Lower leg skin (tissue), 3 donors: ENCODE measurements at regions not wholly inside any gene's neighbourhood (a gene's known extent, or its start where the extent isn't known, plus 50 kb on each side); places are given as distances from the start of the nearest gene placed in this dataset.

ENCODE experiments used
- CTCF ChIP-seq, 3 donors: fragments of 450-650 bp; IDR thresholded peaks; one replicate each; pipeline ENCODE4 v1.5.1; 2016; ENCODE audit warnings: antibody characterized with exemption in 3 of 3, mild to moderate bottlenecking in 3 of 3, moderate library complexity in 2 of 3
- POLR2A ChIP-seq, 2 donors: fragments of 450-650 bp; IDR thresholded peaks; one replicate each; pipeline ENCODE4 v1.6.1; 2016 to 2017; ENCODE audit warnings: antibody characterized with exemption in 2 of 2, mild to moderate bottlenecking in 1 of 2, moderate library complexity in 1 of 2

- TF ChIP-seq CTCF (IDR thresholded peaks at IDR 0.05) (no peak), POLR2A (IDR thresholded peaks at IDR 0.05) (no peak)
Observed at GRCh38 chr18:1036926-1037325, 132.3 kb downstream of the ADCYAP1 start.
